ENCODE measurements at regions not wholly inside any gene's neighbourhood (a gene's known extent, or its start where the extent isn't known, plus 50 kb on each side); places are given as distances from the start of the nearest gene placed in this dataset.

GRCh38 chr13:74202129-74202813 is 68.1 kb upstream of the KLF12 start:
- Histone ChIP-seq H3K27me3 (ENCODE audit: control insufficient read depth in 2 of 2, insufficient read depth in 2 of 2, low read length in 2 of 2) (no peaks in the 10 kb centered on the region), H3K4me2 (replicated peaks; ENCODE audit: extremely low read depth, low read length, poor library complexity, severe bottlenecking) (no peak overlapping the region), H3K36me3 (replicated peaks in 1 of 2; ENCODE audit: control insufficient read depth in 1 of 2, insufficient read depth in 2 of 2, low read length in 2 of 2) (no peaks in the 10 kb centered on the region), H2AFZ (ENCODE audit: insufficient read depth, low read depth, low read length, poor library complexity, severe bottlenecking) (no peak overlapping the region), H3K27ac (ENCODE audit: low read depth in 1 of 2, low read length in 2 of 2) (no peak overlapping the region), H4K20me1 (ENCODE audit: insufficient read depth, low read length) (no peaks in the 10 kb centered on the region), H3K9ac (ENCODE audit: insufficient read depth, low read length, poor library complexity, severe bottlenecking) (no peak overlapping the region), H3K9me3 (replicated peaks in 1 of 2; ENCODE audit: control insufficient read depth in 1 of 2, insufficient read depth in 1 of 2, low read length in 2 of 2) (no peaks in the 10 kb centered on the region), H3K4me3 (replicated peaks in 1 of 3; ENCODE audit: low read depth in 2 of 3, low read length in 3 of 3) (no peak overlapping the region), H3K79me2 (ENCODE audit: insufficient read depth, low read length) (no peaks in the 10 kb centered on the region), H3K4me1 (ENCODE audit: control insufficient read depth in 1 of 2, insufficient read depth in 2 of 2, low read length in 2 of 2) (no peaks in the 10 kb centered on the region)
- DNase-seq: no peak
- H3K4me3 Mint-ChIP-seq: no peak overlapping the region
- peaks cover 0 to 10% (median 4%) of the 10 kb centered on the region in 7 donors for H3K9me3 Mint-ChIP-seq
- no peaks in the 10 kb centered on the region for H3K27me3 Mint-ChIP-seq (ENCODE audit: low read depth in 3 of 3)
- no CpG with 5 or more reads among the region's 1 CpG for WGBS (ENCODE audit: insufficient coverage)
- TF ChIP-seq, protein P1, sequence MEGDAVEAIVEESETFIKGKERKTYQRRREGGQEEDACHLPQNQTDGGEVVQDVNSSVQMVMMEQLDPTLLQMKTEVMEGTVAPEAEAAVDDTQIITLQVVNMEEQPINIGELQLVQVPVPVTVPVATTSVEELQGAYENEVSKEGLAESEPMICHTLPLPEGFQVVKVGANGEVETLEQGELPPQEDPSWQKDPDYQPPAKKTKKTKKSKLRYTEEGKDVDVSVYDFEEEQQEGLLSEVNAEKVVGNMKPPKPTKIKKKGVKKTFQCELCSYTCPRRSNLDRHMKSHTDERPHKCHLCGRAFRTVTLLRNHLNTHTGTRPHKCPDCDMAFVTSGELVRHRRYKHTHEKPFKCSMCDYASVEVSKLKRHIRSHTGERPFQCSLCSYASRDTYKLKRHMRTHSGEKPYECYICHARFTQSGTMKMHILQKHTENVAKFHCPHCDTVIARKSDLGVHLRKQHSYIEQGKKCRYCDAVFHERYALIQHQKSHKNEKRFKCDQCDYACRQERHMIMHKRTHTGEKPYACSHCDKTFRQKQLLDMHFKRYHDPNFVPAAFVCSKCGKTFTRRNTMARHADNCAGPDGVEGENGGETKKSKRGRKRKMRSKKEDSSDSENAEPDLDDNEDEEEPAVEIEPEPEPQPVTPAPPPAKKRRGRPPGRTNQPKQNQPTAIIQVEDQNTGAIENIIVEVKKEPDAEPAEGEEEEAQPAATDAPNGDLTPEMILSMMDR (IDR thresholded peaks at IDR 0.05): no peak
- H3K36me3 Mint-ChIP-seq: no peaks in the 10 kb centered on the region
- H3K27ac Mint-ChIP-seq: no peak overlapping the region
- H3K4me1 Mint-ChIP-seq: no peaks in the 10 kb centered on the region
- intact Hi-C loops (cut with micrococcal nuclease): no loop called here

DNA sequence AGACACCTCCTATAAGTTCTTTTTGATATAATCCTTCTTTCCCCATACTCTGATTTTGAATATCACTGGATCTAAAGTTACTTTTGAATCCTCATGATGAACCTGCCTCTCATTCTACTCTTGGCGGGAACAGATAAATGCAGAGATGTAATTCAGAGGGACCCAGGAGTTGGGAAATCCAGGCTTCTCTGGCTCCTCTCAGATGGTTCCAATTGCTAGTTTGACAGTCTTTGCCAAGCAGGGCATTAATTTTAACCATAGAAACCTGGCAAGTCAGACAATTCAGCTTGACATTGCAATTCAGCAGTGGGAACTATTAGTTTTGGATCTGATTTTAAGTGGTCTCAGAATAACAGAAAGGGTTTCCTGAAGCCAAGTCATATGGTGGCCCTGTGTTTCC is 67.3 kb upstream of the KLF12 start:
- Histone ChIP-seq H3K27me3 (ENCODE audit: control insufficient read depth in 2 of 2, insufficient read depth in 2 of 2, low read length in 2 of 2) (no peaks in the 10 kb centered on the region), H3K9me3 (replicated peaks in 1 of 2; ENCODE audit: control insufficient read depth in 1 of 2, insufficient read depth in 1 of 2, low read length in 2 of 2) (no peaks in the 10 kb centered on the region), H3K36me3 (replicated peaks in 1 of 2; ENCODE audit: control insufficient read depth in 1 of 2, insufficient read depth in 2 of 2, low read length in 2 of 2) (no peaks in the 10 kb centered on the region), H2AFZ (ENCODE audit: insufficient read depth, low read depth, low read length, poor library complexity, severe bottlenecking) (no peak overlapping the region), H4K20me1 (ENCODE audit: insufficient read depth, low read length) (no peaks in the 10 kb centered on the region), H3K79me2 (ENCODE audit: insufficient read depth, low read length) (no peaks in the 10 kb centered on the region), H3K4me3 (replicated peaks in 1 of 3; ENCODE audit: low read depth in 2 of 3, low read length in 3 of 3) (no peak overlapping the region), H3K27ac (ENCODE audit: low read depth in 1 of 2, low read length in 2 of 2) (no peak overlapping the region), H3K4me1 (ENCODE audit: control insufficient read depth in 1 of 2, insufficient read depth in 2 of 2, low read length in 2 of 2) (no peaks in the 10 kb centered on the region), H3K4me2 (replicated peaks; ENCODE audit: extremely low read depth, low read length, poor library complexity, severe bottlenecking) (no peak overlapping the region), H3K9ac (ENCODE audit: insufficient read depth, low read length, poor library complexity, severe bottlenecking) (no peak overlapping the region)
- intact Hi-C loops (cut with micrococcal nuclease): no loop called here
- DNase-seq: no peak
- Mint-ChIP-seq H3K4me3 (no peak overlapping the region), H3K27me3 (ENCODE audit: low read depth in 3 of 3) (no peaks in the 10 kb centered on the region), H3K36me3 (no peaks in the 10 kb centered on the region), H3K4me1 (no peaks in the 10 kb centered on the region), H3K9me3 (peaks cover 0 to 10% (median 4%) of the 10 kb centered on the region in 7 donors), H3K27ac (no peak overlapping the region)
- no CpG with 5 or more reads among the region's 1 CpG for WGBS (ENCODE audit: insufficient coverage)
- TF ChIP-seq, protein P1 (IDR thresholded peaks at IDR 0.05): no peak

Measured in CD14-positive monocyte (primary cell).